GM21825 (cell line): ENCODE measurements at regions not wholly inside any gene's neighbourhood (a gene's known extent, or its start where the extent isn't known, plus 50 kb on each side); places are given as distances from the start of the nearest gene placed in this dataset.
"Not testable (repeated sequence)": the region's sequence is repeated elsewhere in the genome, so short reads cannot be mapped to it uniquely, and the experiment has no call there.

Experiments used
- ATAC-seq: cut with Tn5 transposase; IDR thresholded peaks from one replicate; pipeline ENCODE4 v1.9.1; 2021; ENCODE audit warnings: mild to moderate bottlenecking, moderate library complexity; ENCODE audit not compliant: unreplicated experiment

DNA sequence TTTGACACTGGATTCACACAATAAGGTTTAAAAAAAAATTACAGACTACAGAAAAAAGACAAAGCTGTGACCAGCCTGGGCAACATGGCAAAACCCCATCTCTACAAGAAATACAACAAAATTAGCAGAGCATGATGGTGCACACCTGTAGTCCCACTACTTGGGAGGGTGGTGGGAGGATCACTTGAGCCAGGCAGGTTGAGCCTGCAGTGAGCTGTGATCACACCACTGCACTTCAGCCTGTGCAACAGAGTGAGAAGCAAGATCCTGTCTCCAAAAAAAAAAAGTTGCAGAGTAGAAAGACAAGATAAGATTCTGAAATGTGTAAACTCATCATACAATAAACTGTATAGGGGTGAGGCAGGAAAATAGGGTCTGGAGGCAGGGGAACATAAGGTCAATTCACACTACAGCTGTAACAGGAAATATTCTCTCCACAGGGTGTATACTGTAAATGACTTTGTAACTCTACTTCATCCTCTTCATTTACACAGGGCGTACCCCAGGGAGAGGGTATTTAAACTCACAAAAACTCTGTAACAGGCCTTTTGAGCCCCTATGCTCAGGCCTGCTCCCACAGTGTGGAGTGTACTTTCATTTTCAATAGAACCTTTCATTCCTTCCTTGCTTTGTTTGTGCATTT is 112.6 kb upstream of the MAPK10 start:
- no peak for ATAC-seq

DNA sequence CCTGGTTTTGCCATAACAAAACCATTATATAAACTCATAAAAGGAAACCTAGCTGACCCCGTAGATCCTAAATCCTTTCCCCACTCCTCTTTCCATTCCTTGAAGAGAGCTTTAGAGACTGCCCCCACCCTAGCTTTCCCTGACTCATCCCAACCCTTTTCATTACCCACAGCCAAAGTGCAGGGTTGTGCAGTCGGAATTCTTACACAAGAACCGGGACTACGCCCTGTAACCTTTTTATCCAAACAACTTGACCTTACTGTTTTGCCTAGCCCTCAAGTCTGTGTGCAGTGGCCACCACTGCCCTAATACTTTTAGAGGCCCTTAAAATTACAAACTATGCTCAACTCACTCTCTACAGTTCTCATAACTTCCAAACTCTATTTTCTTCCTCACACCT is 116.0 kb upstream of the PTPN13 start:
- not testable (repeated sequence) for ATAC-seq

DNA sequence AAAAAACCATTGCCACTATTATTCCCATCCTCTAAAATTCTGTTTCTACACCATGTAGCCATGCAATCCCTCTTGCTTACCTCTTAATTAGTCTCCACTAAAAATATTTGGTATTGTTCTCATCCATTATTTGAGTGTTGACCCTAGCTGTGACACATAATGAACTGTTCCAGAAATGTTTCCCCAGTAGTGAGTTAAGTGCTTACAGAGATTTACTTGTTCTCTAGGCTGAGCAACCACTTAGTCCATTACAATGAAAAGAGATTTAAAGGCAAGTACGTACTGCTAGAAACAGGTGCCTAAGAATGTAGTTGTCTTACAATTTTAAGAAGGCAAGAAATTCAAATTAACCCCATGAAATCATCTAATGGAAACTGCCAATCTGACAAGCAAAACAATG is 112.7 kb upstream of the PTPN13 start:
- ATAC-seq = no peak

DNA sequence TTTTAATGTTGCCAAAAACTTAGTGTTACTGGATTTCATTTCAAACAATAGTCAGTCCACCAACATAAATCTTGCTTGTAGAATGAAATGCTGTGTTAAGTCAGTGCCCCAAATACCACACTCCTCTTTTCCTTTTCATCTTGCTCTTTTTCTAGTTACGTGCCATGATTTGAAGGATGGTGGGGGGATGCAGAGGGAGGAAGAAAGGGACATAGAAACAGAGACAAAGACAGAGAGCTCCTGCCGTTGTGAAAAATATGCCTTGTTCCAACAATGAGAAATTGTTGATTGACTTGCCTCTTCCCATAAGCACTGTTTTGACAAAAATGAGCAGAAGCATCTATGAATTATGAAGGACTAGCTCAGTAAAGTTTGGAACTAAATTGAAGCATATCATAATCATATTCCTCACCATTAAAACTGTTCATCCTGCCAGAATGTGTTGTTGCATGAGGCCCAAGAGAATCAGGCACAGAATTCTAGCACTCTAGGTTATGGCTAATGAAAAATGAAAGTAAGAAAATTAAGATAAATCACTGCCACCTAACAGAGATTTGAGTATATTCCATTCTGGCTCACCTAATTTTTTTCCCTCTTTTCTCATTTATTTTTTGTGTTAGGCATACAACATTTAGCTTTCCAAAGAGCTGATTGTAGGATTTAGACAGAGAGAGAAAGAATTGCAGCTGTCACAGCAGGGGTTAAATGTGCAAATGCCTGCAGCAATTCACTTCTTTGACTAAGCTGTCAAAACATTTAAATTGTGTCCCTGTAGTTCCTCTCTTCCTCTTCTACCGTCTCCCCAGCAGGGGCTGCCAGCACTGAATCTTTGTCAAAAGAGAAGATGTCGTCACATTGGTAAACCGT is 111.6 kb upstream of the PTPN13 start:
- ATAC-seq = no peak

DNA sequence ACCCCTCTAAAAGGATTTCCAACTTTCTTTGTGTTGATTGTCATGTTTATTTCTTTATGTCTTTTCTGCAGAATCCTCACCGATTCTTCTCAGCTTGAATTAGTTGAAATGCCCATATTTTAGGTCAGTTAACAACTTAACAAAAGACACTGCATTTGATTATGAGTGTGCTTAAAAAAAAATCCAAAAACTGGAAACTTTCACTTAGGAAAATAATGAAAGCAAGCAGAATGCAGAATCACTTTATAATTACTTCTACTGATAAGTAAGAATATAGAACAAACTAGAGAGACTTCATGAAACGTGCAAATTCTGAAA is 111.0 kb upstream of the PTPN13 start:
- ATAC-seq = no peak

DNA sequence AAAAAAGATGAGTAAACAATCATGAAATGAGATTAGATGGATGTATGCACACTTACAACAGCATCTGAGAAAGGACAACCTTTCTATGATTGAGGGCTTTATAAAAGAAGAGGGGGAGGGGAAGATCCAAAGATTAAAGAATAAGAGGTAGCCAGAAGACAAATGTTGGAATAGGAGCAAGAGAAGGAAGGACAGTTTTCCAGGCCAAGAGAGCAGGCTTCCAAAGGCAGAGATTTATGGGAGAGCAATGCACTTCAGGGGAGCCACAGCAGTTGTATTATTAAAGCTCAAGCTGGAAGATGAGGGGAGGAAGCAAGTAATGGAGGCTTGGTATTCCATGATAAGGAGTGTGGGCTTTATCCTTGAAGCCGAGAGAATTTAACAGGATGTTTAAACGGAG is 110.3 kb upstream of the PTPN13 start:
- ATAC-seq = no peak

DNA sequence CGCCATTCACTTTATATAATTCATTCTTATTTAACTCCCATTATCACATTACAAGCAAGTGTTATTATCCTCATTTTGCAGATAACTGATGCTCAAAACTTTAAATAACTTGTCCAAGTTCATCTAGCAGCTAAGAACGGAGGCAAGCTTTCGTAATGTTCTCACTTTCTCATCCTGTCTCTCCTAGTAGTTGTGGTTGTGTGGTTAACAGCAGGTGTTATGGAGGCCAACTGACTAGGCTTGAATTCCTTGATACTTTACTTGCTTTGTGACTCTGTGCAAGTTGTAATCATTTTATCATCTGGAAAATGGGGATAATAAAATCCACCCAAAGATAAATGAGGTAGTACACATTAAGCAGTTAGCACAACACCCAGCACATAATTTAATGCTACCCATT is 109.9 kb upstream of the PTPN13 start:
- no peak for ATAC-seq

DNA sequence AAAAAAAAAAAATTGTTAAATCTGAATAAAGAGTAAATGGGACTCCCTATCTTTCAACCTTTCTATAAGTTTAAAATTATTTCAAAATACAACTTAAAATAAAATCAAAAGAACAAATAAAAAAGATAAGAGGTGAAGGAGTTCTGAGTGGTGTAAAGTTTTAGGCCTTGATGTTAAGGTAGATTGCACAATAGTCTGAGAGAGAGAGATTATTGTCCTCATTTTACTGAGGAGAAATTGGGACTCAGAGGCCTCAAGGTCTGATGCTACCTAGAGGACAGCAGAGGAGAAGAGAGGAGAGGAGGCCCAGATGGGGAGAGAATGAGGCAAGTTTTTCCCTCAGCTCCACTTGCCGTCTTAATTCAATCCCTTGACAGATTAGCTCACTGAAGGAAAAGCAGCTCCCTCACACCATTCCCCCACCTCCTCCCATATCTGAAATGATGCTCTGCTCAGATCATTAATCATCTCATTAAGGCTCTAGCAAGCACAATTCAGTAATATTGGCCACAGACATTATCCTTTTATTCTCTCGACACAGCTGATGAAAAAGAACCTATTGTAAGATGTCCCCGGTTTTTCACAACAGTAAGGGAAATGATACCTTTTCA is 106.3 kb upstream of the PTPN13 start:
- ATAC-seq = no peak

DNA sequence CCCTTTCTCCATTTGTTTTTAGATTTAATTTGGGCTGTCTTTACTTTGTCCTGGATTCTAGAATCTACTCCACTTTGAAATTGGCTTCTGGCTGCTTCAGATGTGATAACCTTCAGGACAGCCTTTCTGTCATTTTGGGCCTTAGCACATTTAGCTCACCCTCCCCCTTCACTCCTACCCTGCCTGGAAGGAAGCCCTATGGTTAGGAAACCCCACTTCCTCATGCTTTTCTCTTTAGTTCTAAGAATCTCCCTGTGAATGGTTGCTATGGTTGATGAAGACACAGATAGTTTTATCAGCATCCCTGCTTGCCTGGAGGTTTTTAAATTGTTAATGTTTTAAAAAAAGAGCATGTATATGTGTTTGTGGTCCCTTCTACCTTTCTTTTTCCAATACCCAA is 100.7 kb upstream of the PTPN13 start:
- no peak for ATAC-seq

DNA sequence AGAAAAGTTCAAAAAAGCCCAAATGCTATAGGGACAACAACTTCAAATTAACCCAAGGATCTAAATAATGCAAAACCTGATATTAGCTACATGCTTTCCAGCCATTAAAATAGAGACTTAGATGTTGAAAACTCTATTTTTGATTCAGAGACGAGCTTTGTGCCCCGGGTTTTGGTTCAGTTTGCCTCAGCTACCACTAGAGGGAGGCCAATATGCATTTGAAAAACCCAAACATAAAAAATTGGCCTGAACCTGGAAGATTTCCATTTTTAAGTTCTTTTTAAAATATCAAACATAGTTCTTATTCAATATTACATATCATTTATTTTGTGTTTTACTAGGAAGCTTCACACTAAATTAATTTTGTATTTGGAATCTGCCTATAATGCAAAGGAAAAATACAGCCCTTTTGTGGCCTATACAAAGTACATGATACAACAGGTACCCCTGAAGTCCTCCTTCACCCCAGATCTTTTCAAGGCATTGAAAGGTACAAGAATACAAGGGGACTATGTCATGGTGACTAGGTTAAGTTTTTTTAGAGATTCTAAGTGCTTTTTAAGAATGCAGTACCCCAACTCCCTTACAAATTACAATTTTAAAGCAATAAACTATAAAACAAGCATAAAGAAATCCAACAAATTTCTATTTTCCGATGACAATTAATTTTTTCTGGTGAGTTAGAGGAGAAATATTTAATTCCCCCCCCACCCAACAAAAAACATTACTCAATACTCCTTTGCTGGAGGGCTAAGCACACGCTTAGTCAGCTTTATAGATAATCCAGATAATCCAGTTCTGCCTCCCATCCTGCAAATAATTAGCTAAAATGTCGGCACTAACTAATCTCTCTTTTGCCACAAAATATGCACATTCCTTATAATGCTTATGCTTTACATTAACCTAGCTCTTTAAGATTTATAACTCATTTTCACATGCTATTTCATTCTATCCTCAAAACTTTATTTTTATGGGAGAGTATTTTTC is 97.7 kb upstream of the PTPN13 start:
- ATAC-seq = no peak

DNA sequence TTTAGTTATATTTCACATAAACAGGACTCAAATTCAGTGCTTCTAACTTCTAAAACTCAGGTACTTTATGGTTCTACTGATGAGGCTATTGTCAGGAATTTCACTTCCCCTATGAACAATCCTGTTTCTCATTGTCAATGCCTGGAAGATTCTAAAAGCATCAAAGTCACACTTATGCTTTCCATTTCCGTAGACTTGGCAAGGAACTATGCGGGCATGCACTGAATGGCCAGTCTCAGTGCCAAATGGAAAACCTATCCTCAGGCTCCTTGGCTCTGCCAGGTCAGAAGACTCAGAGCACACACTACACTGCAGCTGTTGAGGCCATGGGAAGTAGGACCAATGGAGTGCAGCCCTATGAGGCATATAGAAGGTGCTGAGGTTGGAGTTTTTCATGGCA is 97.0 kb upstream of the PTPN13 start:
- ATAC-seq = no peak

DNA sequence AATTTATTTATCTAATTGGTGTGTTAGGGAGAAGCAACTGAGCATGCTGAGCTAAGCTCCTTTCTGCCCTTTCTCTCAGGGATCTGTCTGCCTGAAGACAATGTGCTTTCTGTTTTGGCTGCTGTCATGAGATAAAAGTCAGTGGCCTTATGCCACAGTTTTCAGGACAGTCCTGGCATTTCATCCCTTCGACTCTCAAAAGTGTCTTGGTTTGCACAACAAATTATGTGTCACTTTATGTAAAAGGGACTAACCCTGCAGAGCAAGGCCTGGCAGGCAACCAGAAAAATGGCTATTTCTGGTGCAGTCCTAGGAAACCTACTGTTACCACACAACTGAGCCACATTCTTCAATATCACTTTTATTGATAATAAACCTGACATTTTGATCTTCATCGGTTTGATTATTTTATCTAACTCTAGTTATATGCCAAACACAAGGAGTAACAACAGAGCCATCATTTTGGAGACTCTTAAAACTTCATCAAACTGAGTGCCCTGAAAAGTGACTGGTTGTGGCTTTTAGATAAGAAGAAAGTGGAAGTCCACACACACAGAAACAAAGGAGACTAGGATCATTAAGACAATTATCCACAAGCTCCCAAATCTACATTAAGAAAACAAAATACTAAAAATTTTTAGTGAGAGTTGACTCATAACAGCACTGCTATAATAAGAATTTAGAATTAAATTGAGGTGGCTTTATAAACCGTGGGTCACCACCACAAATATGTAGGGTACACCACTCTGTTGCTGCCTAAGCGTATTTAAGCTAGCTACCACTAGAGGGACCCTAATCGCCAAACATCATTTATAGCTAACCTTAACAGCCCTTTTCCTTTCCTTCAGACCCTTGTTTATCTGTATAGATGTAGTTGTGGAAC is 95.9 kb upstream of the PTPN13 start:
- ATAC-seq = peak; percentile 81

DNA sequence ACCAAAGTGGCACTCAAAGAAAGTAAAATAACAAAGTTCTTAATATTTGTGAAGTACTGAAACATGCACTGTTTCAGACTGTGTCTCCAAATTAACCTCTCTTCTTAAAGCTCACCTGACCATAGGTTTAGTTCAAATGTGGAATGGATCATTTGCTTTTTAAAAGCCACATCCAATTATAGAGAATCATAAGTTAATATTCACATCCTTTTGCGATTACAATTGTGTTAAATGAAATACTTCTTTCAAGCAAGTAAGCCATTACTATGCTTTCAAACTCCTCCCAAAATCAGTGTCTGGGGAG is 95.3 kb upstream of the PTPN13 start:
- no peak for ATAC-seq

DNA sequence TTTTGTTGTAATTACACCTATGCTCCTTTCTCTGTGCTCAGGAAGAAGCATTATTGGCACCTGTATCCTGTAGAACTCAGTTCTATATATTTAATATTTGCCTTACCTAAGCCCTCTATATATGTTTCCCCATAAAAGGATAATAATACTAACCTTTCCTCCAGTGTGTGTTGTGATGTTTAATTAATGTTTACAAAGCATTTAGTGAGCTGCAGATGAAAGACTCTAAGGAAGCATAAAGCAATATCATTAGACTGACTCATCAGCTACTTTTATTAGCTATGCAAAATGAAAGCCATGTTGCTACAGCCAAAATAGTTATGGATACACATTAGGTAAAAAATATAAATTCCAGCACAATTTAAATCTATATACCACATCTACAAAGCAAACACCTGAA is 93.6 kb upstream of the PTPN13 start:
- ATAC-seq = no peak

DNA sequence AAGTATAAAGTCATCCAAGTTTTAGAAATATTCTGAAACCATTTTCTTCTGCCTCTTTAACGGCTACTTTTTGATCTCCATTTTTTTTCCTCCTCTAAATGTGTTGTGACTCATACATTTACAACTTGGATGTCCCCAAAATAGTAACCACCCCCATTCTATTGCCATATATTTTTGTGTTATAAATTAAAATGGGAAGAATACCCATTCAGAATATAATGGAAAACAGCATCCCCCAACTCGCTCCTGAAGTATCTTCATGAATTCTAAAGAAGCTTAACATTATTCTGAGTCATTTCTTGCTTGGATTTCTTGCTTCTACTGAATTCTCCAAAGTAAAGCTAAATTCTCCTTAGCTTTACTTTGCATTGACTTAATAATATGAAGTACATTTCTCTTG is 92.0 kb upstream of the PTPN13 start:
- ATAC-seq = no peak

DNA sequence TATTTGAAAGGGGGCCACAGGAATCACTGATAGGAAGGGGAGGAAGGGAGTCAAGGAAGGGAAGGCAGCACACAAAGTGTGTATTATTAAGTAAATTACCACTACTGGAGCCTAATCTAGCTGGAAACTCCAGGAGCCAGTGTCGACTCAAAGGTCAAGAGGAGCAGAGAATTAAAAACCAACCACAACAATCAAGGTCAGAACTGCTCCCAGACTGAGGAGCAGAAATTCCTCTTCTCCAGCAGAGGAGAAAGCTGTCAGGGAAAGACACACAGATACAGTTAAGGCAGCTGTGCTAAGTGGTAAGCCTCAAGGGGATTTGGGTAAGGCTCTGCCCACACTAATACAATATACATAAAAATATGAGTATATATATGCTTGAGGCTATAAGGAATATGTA is 87.5 kb upstream of the PTPN13 start:
- ATAC-seq = no peak

DNA sequence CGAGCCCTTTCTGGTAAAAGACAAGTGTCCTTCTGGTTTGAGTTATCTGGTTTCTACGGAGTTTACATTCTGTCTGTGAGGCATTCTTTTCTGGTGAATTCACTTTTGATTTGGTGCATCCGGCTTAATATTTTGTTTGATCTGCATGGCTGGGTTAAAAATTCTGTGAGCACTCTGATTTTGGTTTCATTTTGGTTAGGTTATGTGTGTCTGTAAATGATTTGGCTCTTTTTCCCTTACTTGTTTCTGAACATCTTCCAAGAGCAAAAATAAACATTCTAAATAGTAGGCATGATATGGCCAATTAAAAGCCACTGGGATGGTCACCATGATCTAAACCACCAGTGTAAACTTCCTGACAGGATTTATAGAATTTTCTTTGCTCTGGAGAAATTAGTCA is 85.7 kb upstream of the PTPN13 start:
- no peak for ATAC-seq

DNA sequence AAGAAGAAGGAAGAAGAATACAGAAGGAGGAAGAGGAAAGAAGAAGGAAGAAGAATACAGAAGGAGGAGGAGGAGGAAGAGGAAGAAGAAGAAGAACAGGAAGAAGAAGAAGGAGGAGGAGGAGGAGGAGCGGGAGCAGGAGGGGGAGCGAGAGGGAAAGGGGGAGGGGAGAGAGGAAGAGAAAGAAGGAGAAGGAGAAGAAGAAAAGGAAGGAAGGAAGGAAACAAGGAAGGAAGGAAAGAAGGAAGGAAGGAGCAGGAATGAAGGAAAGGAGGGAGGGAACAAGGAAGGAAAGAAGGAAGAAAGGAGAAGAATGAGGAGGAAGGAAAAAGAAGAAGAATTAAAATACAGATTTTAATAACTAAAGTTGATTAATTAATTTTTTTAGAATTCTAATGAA is 82.5 kb upstream of the PTPN13 start:
- no peak for ATAC-seq

DNA sequence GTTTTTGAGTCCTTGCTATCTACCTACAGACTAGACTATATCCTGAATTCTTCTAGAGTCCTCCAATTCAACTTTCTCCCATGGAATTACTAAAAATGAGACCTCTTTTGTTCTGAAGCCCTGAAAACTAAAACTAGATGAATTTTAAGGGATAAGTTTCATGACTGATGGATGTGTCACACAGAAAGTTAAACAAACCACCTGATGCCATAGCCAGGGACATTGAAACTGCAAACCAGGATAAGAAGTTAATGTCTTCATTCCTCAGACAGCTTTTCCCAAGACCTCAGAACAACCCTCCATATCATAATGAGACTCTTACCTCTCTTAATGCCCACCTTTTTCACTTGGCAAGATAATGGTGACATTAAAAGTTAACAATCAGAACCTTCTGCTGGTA is 81.5 kb upstream of the PTPN13 start:
- no peak for ATAC-seq

DNA sequence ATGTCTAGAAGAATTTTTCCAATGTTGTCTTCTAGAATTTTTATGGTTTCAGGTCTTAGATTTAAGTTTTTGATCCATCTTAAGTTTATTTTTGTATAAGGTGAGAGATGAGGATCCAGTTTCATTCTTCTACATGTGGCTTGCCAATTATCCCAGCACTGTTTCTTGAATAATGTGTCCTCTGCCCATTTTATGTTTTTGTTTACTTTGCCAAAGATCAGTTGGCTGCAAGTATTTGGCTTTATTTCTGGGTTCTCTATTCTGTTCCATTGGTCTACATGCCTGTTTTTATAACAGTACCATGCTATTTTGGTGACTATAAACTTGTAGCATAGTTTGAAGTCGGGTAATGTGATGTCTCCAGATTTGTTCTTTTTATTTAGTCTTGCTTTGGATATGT is 78.2 kb upstream of the PTPN13 start:
- ATAC-seq = not testable (repeated sequence)
